Suprapubic skin (tissue), 3 donors: ENCODE measurements at regions not wholly inside any gene's neighbourhood (a gene's known extent, or its start where the extent isn't known, plus 50 kb on each side); places are given as distances from the start of the nearest gene placed in this dataset.

ENCODE experiments used
- CTCF ChIP-seq, 2 donors: fragments of 200-600 bp in 1 of 2; fragments of 450-650 bp in 1 of 2; sonication (generic) in 1 of 2; IDR thresholded peaks; one replicate each; pipeline ENCODE4 v1.5.1; 2016 to 2019; ENCODE audit warnings: antibody characterized with exemption in 2 of 2, mild to moderate bottlenecking in 1 of 2, moderate library complexity in 1 of 2
- EP300 ChIP-seq: sonication (generic); formaldehyde crosslinking; IDR thresholded peaks from one replicate; pipeline ENCODE4 v1.6.1; 2017; ENCODE audit warnings: antibody characterized with exemption
- POLR2A ChIP-seq, 2 donors: fragments of 450-650 bp; IDR thresholded peaks; one replicate each; pipeline ENCODE4 v1.6.1; 2017; ENCODE audit warnings: antibody characterized with exemption in 2 of 2, mild to moderate bottlenecking in 2 of 2, moderate library complexity in 2 of 2

GRCh38 chr6:100160930-100161329 is 166.9 kb upstream of the MCHR2 start:
- TF ChIP-seq CTCF (IDR thresholded peaks at IDR 0.05) (no peak), POLR2A (IDR thresholded peaks at IDR 0.05) (no peak), EP300 (no peak)
